PC-9 (cell line): ENCODE measurements at regions not wholly inside any gene's neighbourhood (a gene's known extent, or its start where the extent isn't known, plus 50 kb on each side); places are given as distances from the start of the nearest gene placed in this dataset.

Source experiments
- EZH2 ChIP-seq: fragments of 200-600 bp; sonication (generic); IDR thresholded peaks from 2 replicates; pipeline ENCODE4 v1.8.0; 2017; ENCODE audit warnings: antibody characterized with exemption, low read depth
- TF ChIP-seq, protein P1 (sequence below): fragments of 200-600 bp; sonication (generic); conservative IDR thresholded peaks from 2 replicates; pipeline ENCODE4 v1.6.1; 2017; ENCODE audit warnings: mixed run types, antibody characterized with exemption, mild to moderate bottlenecking, moderate library complexity

- TF ChIP-seq, protein P1, sequence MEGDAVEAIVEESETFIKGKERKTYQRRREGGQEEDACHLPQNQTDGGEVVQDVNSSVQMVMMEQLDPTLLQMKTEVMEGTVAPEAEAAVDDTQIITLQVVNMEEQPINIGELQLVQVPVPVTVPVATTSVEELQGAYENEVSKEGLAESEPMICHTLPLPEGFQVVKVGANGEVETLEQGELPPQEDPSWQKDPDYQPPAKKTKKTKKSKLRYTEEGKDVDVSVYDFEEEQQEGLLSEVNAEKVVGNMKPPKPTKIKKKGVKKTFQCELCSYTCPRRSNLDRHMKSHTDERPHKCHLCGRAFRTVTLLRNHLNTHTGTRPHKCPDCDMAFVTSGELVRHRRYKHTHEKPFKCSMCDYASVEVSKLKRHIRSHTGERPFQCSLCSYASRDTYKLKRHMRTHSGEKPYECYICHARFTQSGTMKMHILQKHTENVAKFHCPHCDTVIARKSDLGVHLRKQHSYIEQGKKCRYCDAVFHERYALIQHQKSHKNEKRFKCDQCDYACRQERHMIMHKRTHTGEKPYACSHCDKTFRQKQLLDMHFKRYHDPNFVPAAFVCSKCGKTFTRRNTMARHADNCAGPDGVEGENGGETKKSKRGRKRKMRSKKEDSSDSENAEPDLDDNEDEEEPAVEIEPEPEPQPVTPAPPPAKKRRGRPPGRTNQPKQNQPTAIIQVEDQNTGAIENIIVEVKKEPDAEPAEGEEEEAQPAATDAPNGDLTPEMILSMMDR: no peak
- TF ChIP-seq EZH2: no peak
These were observed 60.6 kb downstream of the INHBB start for GRCh38 chr2:120406566-120406965.
